Kidney glomerular epithelial cell (primary cell): ENCODE measurements at regions not wholly inside any gene's neighbourhood (a gene's known extent, or its start where the extent isn't known, plus 50 kb on each side); places are given as distances from the start of the nearest gene placed in this dataset.

Source experiments
- DNase-seq: peaks from one replicate; lab custom pipeline; 2025; lab: John Stamatoyannopoulos, UW

- DNase-seq: peak; percentile 64
Measured at GRCh38 chr9:115209601-115210306, 91.8 kb upstream of the TNC start.

GRCh38 chr9:115210699-115211098 is 92.7 kb upstream of the TNC start:
- no peak for DNase-seq

- DNase-seq: peak; percentile 74
Measured at GRCh38 chr9:115211413-115212124, 93.6 kb upstream of the TNC start.

GRCh38 chr9:115212125-115212605 is 94.2 kb upstream of the TNC start:
- no peak for DNase-seq

- no peak for DNase-seq
Measured at GRCh38 chr9:115212832-115213231, 94.9 kb upstream of the TNC start.

GRCh38 chr9:115213818-115214334 is 95.9 kb upstream of the TNC start:
- DNase-seq: peak; percentile 97

- no peak for DNase-seq
Measured at GRCh38 chr9:115216873-115217272, 98.9 kb upstream of the TNC start.

- no peak for DNase-seq
Measured at GRCh38 chr9:115220319-115221005, 102.5 kb upstream of the TNC start.

- no peak for DNase-seq
Measured at GRCh38 chr9:115223471-115223870, 105.5 kb upstream of the TNC start.

GRCh38 chr9:115225459-115226116 is 107.6 kb upstream of the TNC start:
- no peak for DNase-seq

- DNase-seq: no peak
Measured at GRCh38 chr9:115226152-115226551, 108.2 kb upstream of the TNC start.

GRCh38 chr9:115229496-115229895 is 111.5 kb upstream of the TNC start:
- no peak for DNase-seq

GRCh38 chr9:115230924-115231515 is 113.1 kb upstream of the TNC start:
- DNase-seq: no peak

GRCh38 chr9:115232181-115232774 is 114.3 kb upstream of the TNC start:
- no peak for DNase-seq

GRCh38 chr9:115234094-115234493 is 116.1 kb upstream of the TNC start:
- DNase-seq: peak; percentile 84

- no peak for DNase-seq
Measured at GRCh38 chr9:115235221-115235620, 117.3 kb upstream of the TNC start.

- no peak for DNase-seq
Measured at GRCh38 chr9:115237385-115237998, 119.5 kb upstream of the TNC start.

- DNase-seq: no peak
Measured at GRCh38 chr9:115240676-115241075, 122.7 kb upstream of the TNC start.

GRCh38 chr9:115241641-115242040 is 123.7 kb upstream of the TNC start:
- no peak for DNase-seq

- no peak for DNase-seq
Measured at GRCh38 chr9:115249488-115249887, 131.5 kb upstream of the TNC start.

GRCh38 chr9:115250621-115251032 is 132.7 kb upstream of the TNC start:
- peak; percentile 43 for DNase-seq
